Astrocyte (in vitro differentiated cells and primary cell): ENCODE measurements at regions not wholly inside any gene's neighbourhood (a gene's known extent, or its start where the extent isn't known, plus 50 kb on each side); places are given as distances from the start of the nearest gene placed in this dataset.

ENCODE experiments used
- DNase-seq: peaks from one replicate; pipeline ENCODE4 v3.0.0-alpha.2; 2010; ENCODE audit warnings: low read depth
- FAIRE-seq: peaks from 2 replicates; lab custom pipeline; 2011; peaks lifted over from hg19 to GRCh38; lab: Jason Lieb, UNC
- H2AFZ ChIP-seq: 2 replicates; pipeline ENCODE4 v1.6.0; 2012; ENCODE audit warnings: low read depth, low read length, inconsistent platforms
- H3K27ac ChIP-seq: 2 replicates; pipeline ENCODE4 v1.5.1; 2011; ENCODE audit warnings: low read depth, low read length, inconsistent platforms
- H3K27me3 ChIP-seq: 2 replicates; pipeline ENCODE4 v1.6.0; 2011; ENCODE audit warnings: low read length, inconsistent platforms; ENCODE audit not compliant: insufficient read depth
- H3K36me3 ChIP-seq: 2 replicates; pipeline ENCODE4 v1.5.1; 2011; ENCODE audit warnings: low read length, inconsistent platforms; ENCODE audit not compliant: insufficient read depth
- H3K4me1 ChIP-seq: 2 replicates; pipeline ENCODE4 v1.5.1; 2011; ENCODE audit warnings: low read length, inconsistent platforms; ENCODE audit not compliant: insufficient read depth
- H3K4me2 ChIP-seq: 2 replicates; pipeline ENCODE4 v1.6.0; 2012; ENCODE audit warnings: low read length, inconsistent platforms
- H3K4me3 ChIP-seq: 2 replicates; pipeline ENCODE4 v1.5.1; 2011; ENCODE audit warnings: low read depth, mild to moderate bottlenecking, low read length, inconsistent platforms; ENCODE audit not compliant: insufficient read depth
- H3K79me2 ChIP-seq: 2 replicates; pipeline ENCODE4 v1.6.0; 2012; ENCODE audit warnings: mild to moderate bottlenecking, low read length, inconsistent platforms; ENCODE audit not compliant: insufficient read depth
- H3K9ac ChIP-seq: 2 replicates; pipeline ENCODE4 v1.6.0; 2012; ENCODE audit warnings: mild to moderate bottlenecking, low read length, inconsistent platforms
- H3K9me3 ChIP-seq: 2 replicates; pipeline ENCODE4 v1.5.1; 2012; ENCODE audit warnings: low read depth, mild to moderate bottlenecking, low read length, inconsistent platforms; ENCODE audit not compliant: insufficient read depth
- H4K20me1 ChIP-seq: 2 replicates; pipeline ENCODE4 v1.6.0; 2012; ENCODE audit warnings: low read length, inconsistent platforms; ENCODE audit not compliant: insufficient read depth
- H3K27ac Mint-ChIP-seq: one replicate; pipeline ENCODE4 v1.8.0; 2021; ENCODE audit warnings: mild to moderate bottlenecking, mixed read lengths; ENCODE audit not compliant: unreplicated experiment
- H3K27me3 Mint-ChIP-seq: one replicate; pipeline ENCODE4 v1.8.0; 2021; ENCODE audit warnings: low read depth, mixed read lengths; ENCODE audit not compliant: unreplicated experiment
- H3K36me3 Mint-ChIP-seq: one replicate; pipeline ENCODE4 v1.8.0; 2021; ENCODE audit warnings: low read depth, mixed read lengths; ENCODE audit not compliant: unreplicated experiment
- H3K4me1 Mint-ChIP-seq: one replicate; pipeline ENCODE4 v1.8.0; 2021; ENCODE audit warnings: low read depth, mixed read lengths; ENCODE audit not compliant: unreplicated experiment
- H3K4me3 Mint-ChIP-seq: one replicate; pipeline ENCODE4 v1.8.0; 2021; ENCODE audit warnings: mild to moderate bottlenecking, moderate library complexity, mixed read lengths; ENCODE audit not compliant: unreplicated experiment
- H3K9me3 Mint-ChIP-seq: one replicate; pipeline ENCODE4 v1.8.0; 2021; ENCODE audit warnings: mild to moderate bottlenecking, mixed read lengths; ENCODE audit not compliant: unreplicated experiment
- EZH2 ChIP-seq: IDR thresholded peaks from 2 replicates; pipeline ENCODE4 v1.6.1; 2012; ENCODE audit warnings: mild to moderate bottlenecking, low read length, inconsistent platforms; ENCODE audit not compliant: insufficient read depth
- TF ChIP-seq, protein P1 (sequence below): IDR thresholded peaks from 2 replicates; pipeline ENCODE4 v1.5.1; 2011; ENCODE audit warnings: low read depth, mild to moderate bottlenecking, inconsistent platforms, low read length, moderate library complexity; ENCODE audit not compliant: insufficient read depth

DNA sequence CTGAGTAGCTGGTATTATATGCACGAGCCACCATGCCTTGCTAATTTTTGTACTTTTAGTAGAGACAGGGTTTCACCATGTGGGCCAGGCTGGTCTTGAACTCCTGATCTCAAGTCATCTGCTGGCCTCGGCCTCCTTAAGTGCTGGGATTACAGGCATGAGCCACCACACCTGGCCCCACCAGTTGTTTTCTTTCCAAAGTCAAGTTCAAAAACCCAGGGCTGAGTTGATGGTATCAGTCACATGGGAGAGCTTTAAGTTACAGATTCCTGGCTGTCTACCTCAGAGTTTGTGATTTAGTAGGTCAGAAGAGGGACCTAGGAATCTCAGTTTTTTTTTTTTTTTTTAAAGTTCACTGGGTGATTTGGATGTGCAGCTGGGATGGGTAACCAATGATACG is 107.7 kb downstream of the SCP2D1 start:
- DNase-seq (no peak), FAIRE-seq (no peak)
- no peak overlapping the region for H3K4me3 Mint-ChIP-seq
- no peaks in the 10 kb centered on the region for H3K27me3 ChIP-seq
- H3K27ac Mint-ChIP-seq: no peak overlapping the region
- H3K27me3 Mint-ChIP-seq: peaks cover 1% of the 10 kb centered on the region
- H3K36me3 Mint-ChIP-seq: no peaks in the 10 kb centered on the region
- H3K9me3 Mint-ChIP-seq: peaks cover 4% of the 10 kb centered on the region
- H3K4me1 ChIP-seq: no peaks in the 10 kb centered on the region
- H4K20me1 ChIP-seq: no peaks in the 10 kb centered on the region
- H3K4me3 ChIP-seq: no peak overlapping the region
- H2AFZ ChIP-seq: no peak overlapping the region
- H3K79me2 ChIP-seq: no peaks in the 10 kb centered on the region
- no peak overlapping the region for H3K4me2 ChIP-seq
- no peak overlapping the region for H3K9ac ChIP-seq
- TF ChIP-seq, protein P1, sequence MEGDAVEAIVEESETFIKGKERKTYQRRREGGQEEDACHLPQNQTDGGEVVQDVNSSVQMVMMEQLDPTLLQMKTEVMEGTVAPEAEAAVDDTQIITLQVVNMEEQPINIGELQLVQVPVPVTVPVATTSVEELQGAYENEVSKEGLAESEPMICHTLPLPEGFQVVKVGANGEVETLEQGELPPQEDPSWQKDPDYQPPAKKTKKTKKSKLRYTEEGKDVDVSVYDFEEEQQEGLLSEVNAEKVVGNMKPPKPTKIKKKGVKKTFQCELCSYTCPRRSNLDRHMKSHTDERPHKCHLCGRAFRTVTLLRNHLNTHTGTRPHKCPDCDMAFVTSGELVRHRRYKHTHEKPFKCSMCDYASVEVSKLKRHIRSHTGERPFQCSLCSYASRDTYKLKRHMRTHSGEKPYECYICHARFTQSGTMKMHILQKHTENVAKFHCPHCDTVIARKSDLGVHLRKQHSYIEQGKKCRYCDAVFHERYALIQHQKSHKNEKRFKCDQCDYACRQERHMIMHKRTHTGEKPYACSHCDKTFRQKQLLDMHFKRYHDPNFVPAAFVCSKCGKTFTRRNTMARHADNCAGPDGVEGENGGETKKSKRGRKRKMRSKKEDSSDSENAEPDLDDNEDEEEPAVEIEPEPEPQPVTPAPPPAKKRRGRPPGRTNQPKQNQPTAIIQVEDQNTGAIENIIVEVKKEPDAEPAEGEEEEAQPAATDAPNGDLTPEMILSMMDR: no peak
- TF ChIP-seq EZH2: no peak
- H3K36me3 ChIP-seq: no peaks in the 10 kb centered on the region
- no peaks in the 10 kb centered on the region for H3K9me3 ChIP-seq
- no peak overlapping the region for H3K27ac ChIP-seq
- H3K4me1 Mint-ChIP-seq: no peaks in the 10 kb centered on the region

DNA sequence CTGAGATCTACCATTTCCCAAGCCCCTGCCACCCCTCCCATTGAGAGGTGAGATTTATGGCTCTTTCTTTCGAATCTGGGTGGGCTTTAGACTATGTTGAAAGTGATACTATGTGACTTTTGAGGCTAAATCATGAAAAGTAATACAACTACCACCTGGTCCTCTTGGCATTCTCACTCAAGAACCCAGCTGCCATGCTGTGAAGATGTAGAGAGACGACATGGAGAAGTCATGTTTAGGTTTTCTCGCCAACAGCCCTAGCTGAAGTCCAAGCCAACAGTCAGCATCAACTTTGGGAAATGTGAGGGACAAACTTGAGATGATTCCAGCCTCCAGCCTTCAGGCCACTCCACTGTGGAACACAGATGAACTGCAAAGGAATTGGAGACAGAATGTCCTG is 108.7 kb downstream of the SCP2D1 start:
- Mint-ChIP-seq H3K27ac (no peak overlapping the region), H3K27me3 (peaks cover 1% of the 10 kb centered on the region), H3K4me1 (no peaks in the 10 kb centered on the region), H3K36me3 (no peaks in the 10 kb centered on the region), H3K9me3 (peaks cover 4% of the 10 kb centered on the region), H3K4me3 (no peak overlapping the region)
- DNase-seq (no peak), FAIRE-seq (no peak)
- Histone ChIP-seq H3K4me3 (no peak overlapping the region), H3K79me2 (no peaks in the 10 kb centered on the region), H3K4me2 (no peak overlapping the region), H3K4me1 (no peaks in the 10 kb centered on the region), H4K20me1 (no peaks in the 10 kb centered on the region), H3K27me3 (no peaks in the 10 kb centered on the region), H3K36me3 (no peaks in the 10 kb centered on the region), H3K9ac (no peak overlapping the region), H2AFZ (no peak overlapping the region), H3K9me3 (no peaks in the 10 kb centered on the region), H3K27ac (no peak overlapping the region)
- no peak for TF ChIP-seq EZH2
- TF ChIP-seq, protein P1: no peak

DNA sequence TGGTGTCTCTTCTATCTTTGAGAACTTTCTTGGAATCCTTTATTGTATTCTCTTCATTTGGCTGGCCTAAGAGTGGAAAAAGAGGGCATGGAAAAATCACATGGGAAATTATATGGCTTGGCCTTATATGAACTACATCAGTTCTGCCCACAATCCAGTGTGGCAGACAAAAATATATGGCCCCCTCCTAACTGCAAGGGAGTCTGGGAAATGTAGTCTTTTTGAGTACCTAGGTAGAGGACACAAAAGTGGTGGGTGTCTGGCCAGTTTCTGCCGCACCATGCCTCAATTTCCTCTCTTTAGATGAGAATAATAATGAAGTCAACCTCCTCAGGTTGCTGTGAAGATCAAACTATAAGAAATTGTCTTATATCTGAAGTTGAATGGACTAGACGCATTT is 109.3 kb downstream of the SCP2D1 start:
- DNase-seq: no peak
- Histone ChIP-seq H4K20me1 (no peaks in the 10 kb centered on the region), H3K4me3 (no peak overlapping the region), H3K4me2 (no peak overlapping the region), H2AFZ (no peak overlapping the region), H3K4me1 (no peaks in the 10 kb centered on the region), H3K9ac (no peak overlapping the region), H3K79me2 (no peaks in the 10 kb centered on the region), H3K36me3 (no peaks in the 10 kb centered on the region), H3K9me3 (no peaks in the 10 kb centered on the region), H3K27ac (no peak overlapping the region), H3K27me3 (no peaks in the 10 kb centered on the region)
- no peak for FAIRE-seq
- TF ChIP-seq, protein P1: no peak
- TF ChIP-seq EZH2: no peak
- Mint-ChIP-seq H3K36me3 (no peaks in the 10 kb centered on the region), H3K9me3 (peaks cover 4% of the 10 kb centered on the region), H3K27ac (no peak overlapping the region), H3K4me3 (no peak overlapping the region), H3K27me3 (peaks cover 1% of the 10 kb centered on the region), H3K4me1 (no peaks in the 10 kb centered on the region)
